ENCODE measurements at regions not wholly inside any gene's neighbourhood (a gene's known extent, or its start where the extent isn't known, plus 50 kb on each side); places are given as distances from the start of the nearest gene placed in this dataset.
"Not testable (repeated sequence)": the region's sequence is repeated elsewhere in the genome, so short reads cannot be mapped to it uniquely, and the experiment has no call there.

DNA sequence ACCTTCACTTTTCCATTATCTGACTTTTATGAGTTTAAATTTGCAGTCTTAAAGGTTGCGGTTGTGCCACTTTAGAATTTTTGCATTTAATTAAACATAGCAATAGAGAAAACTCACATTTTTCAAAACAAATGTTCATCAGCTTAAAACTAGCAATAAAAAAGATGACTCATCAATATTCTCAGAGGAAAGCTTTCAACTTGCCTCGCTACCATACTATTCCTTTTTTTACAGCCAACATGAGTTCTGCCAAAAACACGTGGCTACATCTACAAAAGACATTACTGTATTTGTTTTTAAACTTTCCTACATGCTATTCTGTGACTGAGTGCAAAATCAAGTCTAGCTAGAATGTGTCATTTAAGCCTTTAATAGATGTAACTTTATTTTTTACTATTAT, 497.1 kb downstream of the RPS29 start (continued):
- TF ChIP-seq, protein P1, sequence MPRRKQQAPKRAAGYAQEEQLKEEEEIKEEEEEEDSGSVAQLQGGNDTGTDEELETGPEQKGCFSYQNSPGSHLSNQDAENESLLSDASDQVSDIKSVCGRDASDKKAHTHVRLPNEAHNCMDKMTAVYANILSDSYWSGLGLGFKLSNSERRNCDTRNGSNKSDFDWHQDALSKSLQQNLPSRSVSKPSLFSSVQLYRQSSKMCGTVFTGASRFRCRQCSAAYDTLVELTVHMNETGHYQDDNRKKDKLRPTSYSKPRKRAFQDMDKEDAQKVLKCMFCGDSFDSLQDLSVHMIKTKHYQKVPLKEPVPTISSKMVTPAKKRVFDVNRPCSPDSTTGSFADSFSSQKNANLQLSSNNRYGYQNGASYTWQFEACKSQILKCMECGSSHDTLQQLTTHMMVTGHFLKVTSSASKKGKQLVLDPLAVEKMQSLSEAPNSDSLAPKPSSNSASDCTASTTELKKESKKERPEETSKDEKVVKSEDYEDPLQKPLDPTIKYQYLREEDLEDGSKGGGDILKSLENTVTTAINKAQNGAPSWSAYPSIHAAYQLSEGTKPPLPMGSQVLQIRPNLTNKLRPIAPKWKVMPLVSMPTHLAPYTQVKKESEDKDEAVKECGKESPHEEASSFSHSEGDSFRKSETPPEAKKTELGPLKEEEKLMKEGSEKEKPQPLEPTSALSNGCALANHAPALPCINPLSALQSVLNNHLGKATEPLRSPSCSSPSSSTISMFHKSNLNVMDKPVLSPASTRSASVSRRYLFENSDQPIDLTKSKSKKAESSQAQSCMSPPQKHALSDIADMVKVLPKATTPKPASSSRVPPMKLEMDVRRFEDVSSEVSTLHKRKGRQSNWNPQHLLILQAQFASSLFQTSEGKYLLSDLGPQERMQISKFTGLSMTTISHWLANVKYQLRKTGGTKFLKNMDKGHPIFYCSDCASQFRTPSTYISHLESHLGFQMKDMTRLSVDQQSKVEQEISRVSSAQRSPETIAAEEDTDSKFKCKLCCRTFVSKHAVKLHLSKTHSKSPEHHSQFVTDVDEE (CRISPR knock-in tag; IDR thresholded peaks at IDR 0.05) = no peak
- TF ChIP-seq ZNF565 (CRISPR knock-in tag; conservative IDR thresholded peaks at IDR 0.05; ENCODE audit: low read depth) = no peak
- TF ChIP-seq, protein P2, sequence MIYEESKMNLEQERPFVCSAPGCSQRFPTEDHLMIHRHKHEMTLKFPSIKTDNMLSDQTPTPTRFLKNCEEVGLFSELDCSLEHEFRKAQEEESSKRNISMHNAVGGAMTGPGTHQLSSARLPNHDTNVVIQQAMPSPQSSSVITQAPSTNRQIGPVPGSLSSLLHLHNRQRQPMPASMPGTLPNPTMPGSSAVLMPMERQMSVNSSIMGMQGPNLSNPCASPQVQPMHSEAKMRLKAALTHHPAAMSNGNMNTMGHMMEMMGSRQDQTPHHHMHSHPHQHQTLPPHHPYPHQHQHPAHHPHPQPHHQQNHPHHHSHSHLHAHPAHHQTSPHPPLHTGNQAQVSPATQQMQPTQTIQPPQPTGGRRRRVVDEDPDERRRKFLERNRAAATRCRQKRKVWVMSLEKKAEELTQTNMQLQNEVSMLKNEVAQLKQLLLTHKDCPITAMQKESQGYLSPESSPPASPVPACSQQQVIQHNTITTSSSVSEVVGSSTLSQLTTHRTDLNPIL (CRISPR knock-in tag; IDR thresholded peaks at IDR 0.05; ENCODE audit: low read depth) = no peak
- no peak for TF ChIP-seq ZFP30 (CRISPR knock-in tag; IDR thresholded peaks at IDR 0.05)

DNA sequence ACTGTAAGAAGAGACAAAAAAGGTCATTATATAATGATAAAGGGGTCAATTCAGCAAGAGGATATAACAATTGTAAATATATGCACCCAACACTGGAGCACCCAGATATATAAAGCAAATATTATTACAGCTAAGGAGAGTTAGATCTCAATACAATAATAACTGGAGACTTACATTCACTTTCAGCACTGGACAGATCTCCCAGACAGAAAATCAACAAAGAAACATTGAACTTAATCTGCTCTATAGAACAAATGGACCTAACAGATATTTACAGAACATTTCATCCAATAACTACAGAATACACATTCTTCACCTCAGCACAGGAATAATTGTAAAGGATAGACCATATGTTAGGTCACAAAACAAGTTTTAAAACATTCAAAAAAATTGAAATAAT, 512.9 kb downstream of the RPS29 start:
- not testable (repeated sequence) for ATAC-seq

DNA sequence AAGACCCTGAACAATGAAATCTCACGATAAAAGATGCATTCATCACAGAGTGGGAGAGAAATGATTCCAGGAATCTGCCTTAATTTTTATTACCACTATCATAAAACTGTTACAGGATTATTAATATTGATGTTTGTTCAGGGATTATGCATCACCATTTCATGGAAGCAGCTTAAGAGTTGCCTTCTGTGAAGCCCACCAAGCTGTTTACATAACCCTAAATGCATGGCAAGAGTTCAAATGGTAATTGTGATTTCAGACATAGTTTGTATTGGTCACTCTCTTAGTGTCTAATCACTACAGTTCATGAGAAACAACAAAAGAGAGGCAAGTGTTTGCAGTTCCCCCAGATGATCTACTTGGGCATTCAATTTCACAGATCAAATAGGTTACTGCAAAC, 527.7 kb downstream of the RPS29 start:
- TF ChIP-seq, protein P3, sequence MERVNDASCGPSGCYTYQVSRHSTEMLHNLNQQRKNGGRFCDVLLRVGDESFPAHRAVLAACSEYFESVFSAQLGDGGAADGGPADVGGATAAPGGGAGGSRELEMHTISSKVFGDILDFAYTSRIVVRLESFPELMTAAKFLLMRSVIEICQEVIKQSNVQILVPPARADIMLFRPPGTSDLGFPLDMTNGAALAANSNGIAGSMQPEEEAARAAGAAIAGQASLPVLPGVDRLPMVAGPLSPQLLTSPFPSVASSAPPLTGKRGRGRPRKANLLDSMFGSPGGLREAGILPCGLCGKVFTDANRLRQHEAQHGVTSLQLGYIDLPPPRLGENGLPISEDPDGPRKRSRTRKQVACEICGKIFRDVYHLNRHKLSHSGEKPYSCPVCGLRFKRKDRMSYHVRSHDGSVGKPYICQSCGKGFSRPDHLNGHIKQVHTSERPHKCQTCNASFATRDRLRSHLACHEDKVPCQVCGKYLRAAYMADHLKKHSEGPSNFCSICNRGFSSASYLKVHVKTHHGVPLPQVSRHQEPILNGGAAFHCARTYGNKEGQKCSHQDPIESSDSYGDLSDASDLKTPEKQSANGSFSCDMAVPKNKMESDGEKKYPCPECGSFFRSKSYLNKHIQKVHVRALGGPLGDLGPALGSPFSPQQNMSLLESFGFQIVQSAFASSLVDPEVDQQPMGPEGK (CRISPR knock-in tag; IDR thresholded peaks at IDR 0.05; ENCODE audit: borderline replicate concordance) = no peak
- TF ChIP-seq SNAI2 (CRISPR knock-in tag; IDR thresholded peaks at IDR 0.05) (no peak), ZNF565 (CRISPR knock-in tag; conservative IDR thresholded peaks at IDR 0.05; ENCODE audit: low read depth) (no peak), ESRRG (CRISPR knock-in tag; IDR thresholded peaks at IDR 0.05) (no peak), ZFP30 (CRISPR knock-in tag; IDR thresholded peaks at IDR 0.05) (no peak), TCF4 (CRISPR knock-in tag; IDR thresholded peaks at IDR 0.05; ENCODE audit: borderline replicate concordance) (no peak), ARNTL (CRISPR knock-in tag; IDR thresholded peaks at IDR 0.05; ENCODE audit: borderline replicate concordance, low read depth) (no peak), ZFP3 (CRISPR knock-in tag; IDR thresholded peaks at IDR 0.05) (no peak), OSR1 (CRISPR knock-in tag; IDR thresholded peaks at IDR 0.05) (no peak)
- TF ChIP-seq, protein P4, sequence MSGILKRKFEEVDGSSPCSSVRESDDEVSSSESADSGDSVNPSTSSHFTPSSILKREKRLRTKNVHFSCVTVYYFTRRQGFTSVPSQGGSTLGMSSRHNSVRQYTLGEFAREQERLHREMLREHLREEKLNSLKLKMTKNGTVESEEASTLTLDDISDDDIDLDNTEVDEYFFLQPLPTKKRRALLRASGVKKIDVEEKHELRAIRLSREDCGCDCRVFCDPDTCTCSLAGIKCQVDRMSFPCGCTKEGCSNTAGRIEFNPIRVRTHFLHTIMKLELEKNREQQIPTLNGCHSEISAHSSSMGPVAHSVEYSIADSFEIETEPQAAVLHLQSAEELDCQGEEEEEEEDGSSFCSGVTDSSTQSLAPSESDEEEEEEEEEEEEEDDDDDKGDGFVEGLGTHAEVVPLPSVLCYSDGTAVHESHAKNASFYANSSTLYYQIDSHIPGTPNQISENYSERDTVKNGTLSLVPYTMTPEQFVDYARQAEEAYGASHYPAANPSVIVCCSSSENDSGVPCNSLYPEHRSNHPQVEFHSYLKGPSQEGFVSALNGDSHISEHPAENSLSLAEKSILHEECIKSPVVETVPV (CRISPR knock-in tag; IDR thresholded peaks at IDR 0.05) = no peak
- ATAC-seq = no peak

DNA sequence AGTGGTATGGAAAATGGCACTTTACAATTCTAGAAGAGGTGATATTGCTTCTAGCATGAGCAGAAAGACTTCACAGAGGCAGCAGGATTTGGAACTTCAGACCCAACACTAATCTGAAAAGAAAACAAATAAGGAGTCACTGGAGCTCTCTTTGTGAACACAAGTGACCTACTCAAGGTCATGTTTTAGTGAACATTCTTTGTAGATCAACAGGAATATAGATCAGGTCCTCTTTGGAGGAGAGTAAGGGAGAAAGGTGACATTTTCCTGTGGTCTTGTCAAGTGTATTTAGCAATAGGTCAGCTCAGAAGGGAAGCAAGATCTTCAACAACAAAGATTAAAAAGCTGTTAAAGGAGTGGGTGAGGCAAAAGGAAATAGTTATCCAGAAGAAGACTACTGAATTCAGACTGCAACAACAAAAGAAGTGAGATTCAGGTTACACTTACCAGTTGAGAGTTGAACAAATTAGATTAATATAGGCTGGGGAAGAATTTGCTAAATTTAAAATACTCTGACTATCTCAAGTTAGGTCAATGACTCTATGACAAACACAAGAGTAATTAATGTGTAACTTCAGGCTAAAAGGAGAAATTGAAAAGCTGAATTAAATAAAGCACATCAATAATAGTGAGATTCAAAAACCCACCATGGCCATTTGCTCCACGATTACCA, 528.2 kb downstream of the RPS29 start:
- TF ChIP-seq ZNF70 (CRISPR knock-in tag; IDR thresholded peaks at IDR 0.05) = no peak
- TF ChIP-seq TOX (CRISPR knock-in tag; IDR thresholded peaks at IDR 0.05; ENCODE audit: borderline replicate concordance) = no peak
- no peak for ATAC-seq

DNA sequence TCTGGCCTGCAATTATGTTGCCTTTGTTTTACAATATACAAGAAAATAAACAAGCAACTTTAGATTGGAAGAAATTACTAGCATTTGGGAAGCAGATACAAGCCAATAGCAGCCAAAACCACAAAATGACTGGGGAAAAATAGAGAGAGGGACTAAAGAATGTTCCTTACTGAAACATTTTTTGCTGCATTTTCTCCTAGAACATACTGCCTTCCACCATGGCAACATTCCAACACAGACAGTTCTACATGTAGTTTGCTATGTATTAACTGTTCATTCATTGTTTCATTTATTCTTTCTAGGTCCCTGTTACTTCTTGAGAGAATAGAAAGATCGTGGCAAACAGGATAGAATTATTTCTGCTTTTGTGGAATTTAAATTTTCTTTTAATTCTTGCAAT, 530.2 kb downstream of the RPS29 start:
- no peak for TF ChIP-seq ZNF8 (CRISPR knock-in tag; IDR thresholded peaks at IDR 0.05)
- no peak for TF ChIP-seq OSR1 (CRISPR knock-in tag; IDR thresholded peaks at IDR 0.05)
- TF ChIP-seq SNAI2 (CRISPR knock-in tag; IDR thresholded peaks at IDR 0.05) = no peak
- TF ChIP-seq, protein P4 (CRISPR knock-in tag; IDR thresholded peaks at IDR 0.05) = no peak
- TF ChIP-seq ARNTL (CRISPR knock-in tag; IDR thresholded peaks at IDR 0.05; ENCODE audit: borderline replicate concordance, low read depth) = no peak
- TF ChIP-seq, protein P5, sequence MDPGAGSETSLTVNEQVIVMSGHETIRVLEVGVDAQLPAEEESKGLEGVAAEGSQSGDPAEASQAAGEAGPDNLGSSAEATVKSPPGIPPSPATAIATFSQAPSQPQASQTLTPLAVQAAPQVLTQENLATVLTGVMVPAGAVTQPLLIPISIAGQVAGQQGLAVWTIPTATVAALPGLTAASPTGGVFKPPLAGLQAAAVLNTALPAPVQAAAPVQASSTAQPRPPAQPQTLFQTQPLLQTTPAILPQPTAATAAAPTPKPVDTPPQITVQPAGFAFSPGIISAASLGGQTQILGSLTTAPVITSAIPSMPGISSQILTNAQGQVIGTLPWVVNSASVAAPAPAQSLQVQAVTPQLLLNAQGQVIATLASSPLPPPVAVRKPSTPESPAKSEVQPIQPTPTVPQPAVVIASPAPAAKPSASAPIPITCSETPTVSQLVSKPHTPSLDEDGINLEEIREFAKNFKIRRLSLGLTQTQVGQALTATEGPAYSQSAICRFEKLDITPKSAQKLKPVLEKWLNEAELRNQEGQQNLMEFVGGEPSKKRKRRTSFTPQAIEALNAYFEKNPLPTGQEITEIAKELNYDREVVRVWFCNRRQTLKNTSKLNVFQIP (CRISPR knock-in tag; IDR thresholded peaks at IDR 0.05; ENCODE audit: borderline replicate concordance, low read depth) = no peak
- TF ChIP-seq PPARA (CRISPR knock-in tag; IDR thresholded peaks at IDR 0.05; ENCODE audit: borderline replicate concordance) = no peak

More for the DNA sequence above, 530.2 kb downstream of the RPS29 start:
- no peak for ATAC-seq

Data from SK-N-SH treated with all-trans-retinoic acid at 6 μM for 48 hours (cell line).